ENCODE measurements at regions not wholly inside any gene's neighbourhood (a gene's known extent, or its start where the extent isn't known, plus 50 kb on each side); places are given as distances from the start of the nearest gene placed in this dataset.

- H3K4me3 ChIP-seq = no peak overlapping the region
- H3K27me3 ChIP-seq = no peaks in the 10 kb centered on the region
- H3K9me3 ChIP-seq = no peaks in the 10 kb centered on the region
- H3K36me3 ChIP-seq = no peaks in the 10 kb centered on the region
- DNase-seq = peak in 1 of 3 donors; percentile 18
- TF ChIP-seq CTCF (IDR thresholded peaks at IDR 0.05) = no peak
- no peak for TF ChIP-seq POLR2A (IDR thresholded peaks at IDR 0.05)
- no peaks in the 10 kb centered on the region for H3K4me1 ChIP-seq
- WGBS (ENCODE audit: insufficient coverage, low coverage, low lambda C conversion rate, missing lambda C conversion rate) = no CpG with 5 or more reads among the region's 18 CpGs
- ATAC-seq = no peak
- intact Hi-C loops (cut with DNase I) = no loop called here
- H3K27ac ChIP-seq = no peak overlapping the region
These were observed 218.2 kb upstream of the NAALADL2 start for GRCh38 chr3:174640932-174641331.

- intact Hi-C loops (cut with DNase I) = no loop called here
These were observed 214.8 kb upstream of the NAALADL2 start for GRCh38 chr3:174644287-174644686.

GRCh38 chr3:174651951-174652350, 207.2 kb upstream of the NAALADL2 start:
- Histone ChIP-seq H3K27ac (no peak overlapping the region), H3K4me3 (no peak overlapping the region), H3K27me3 (no peaks in the 10 kb centered on the region), H3K9me3 (no peaks in the 10 kb centered on the region), H3K36me3 (no peaks in the 10 kb centered on the region), H3K4me1 (no peaks in the 10 kb centered on the region)
- TF ChIP-seq POLR2A (IDR thresholded peaks at IDR 0.05) (no peak), CTCF (IDR thresholded peaks at IDR 0.05) (no peak)
- 80% methylated on average over 2 of the region's 2 CpGs for WGBS (ENCODE audit: insufficient coverage, low coverage, low lambda C conversion rate, missing lambda C conversion rate)
- intact Hi-C loops (cut with DNase I) = no loop called here
- DNase-seq = no peak
- ATAC-seq = no peak

More at GRCh38 chr3:174644287-174644686, 214.8 kb upstream of the NAALADL2 start:
- H3K9me3 ChIP-seq = no peaks in the 10 kb centered on the region
- H3K36me3 ChIP-seq = no peaks in the 10 kb centered on the region
- H3K27me3 ChIP-seq = no peaks in the 10 kb centered on the region
- no peak for TF ChIP-seq POLR2A (IDR thresholded peaks at IDR 0.05)
- no peak for TF ChIP-seq CTCF (IDR thresholded peaks at IDR 0.05)
- no peaks in the 10 kb centered on the region for H3K4me1 ChIP-seq
- no peak overlapping the region for H3K4me3 ChIP-seq
- H3K27ac ChIP-seq = no peak overlapping the region
- no peak for DNase-seq
- ATAC-seq = no peak

- DNase-seq = no peak
- no peak for ATAC-seq
- Histone ChIP-seq H3K4me1 (no peaks in the 10 kb centered on the region), H3K4me3 (no peak overlapping the region), H3K36me3 (no peaks in the 10 kb centered on the region), H3K27ac (no peak overlapping the region), H3K9me3 (no peaks in the 10 kb centered on the region), H3K27me3 (no peaks in the 10 kb centered on the region)
- no peak for TF ChIP-seq POLR2A (IDR thresholded peaks at IDR 0.05)
- TF ChIP-seq CTCF (IDR thresholded peaks at IDR 0.05) = no peak
- intact Hi-C loops (cut with DNase I) = no loop called here
- WGBS (ENCODE audit: insufficient coverage, low coverage, low lambda C conversion rate, missing lambda C conversion rate) = 75% methylated on average over 1 of the region's 3 CpGs
These were observed 199.6 kb upstream of the NAALADL2 start for GRCh38 chr3:174659511-174659910.

- TF ChIP-seq CTCF (IDR thresholded peaks at IDR 0.05) (no peak), POLR2A (IDR thresholded peaks at IDR 0.05) (no peak)
- H3K27ac ChIP-seq = no peak overlapping the region
These were observed 196.5 kb upstream of the NAALADL2 start for GRCh38 chr3:174662653-174663052.

More at GRCh38 chr3:174662653-174663052, 196.5 kb upstream of the NAALADL2 start:
- no peak for ATAC-seq
- 84% methylated on average over 3 of the region's 3 CpGs for WGBS (ENCODE audit: insufficient coverage, low coverage, low lambda C conversion rate, missing lambda C conversion rate)
- Histone ChIP-seq H3K4me1 (no peaks in the 10 kb centered on the region), H3K9me3 (no peaks in the 10 kb centered on the region), H3K4me3 (no peak overlapping the region), H3K36me3 (no peaks in the 10 kb centered on the region), H3K27me3 (no peaks in the 10 kb centered on the region)
- DNase-seq = no peak
- intact Hi-C loops (cut with DNase I) = no loop called here

Data from right lobe of liver (tissue), 6 donors.